ENCODE measurements at regions not wholly inside any gene's neighbourhood (a gene's known extent, or its start where the extent isn't known, plus 50 kb on each side); places are given as distances from the start of the nearest gene placed in this dataset.

GRCh38 chr6:132244744-132245143 lies 156.5 kb downstream of the MOXD1 start:
- Histone ChIP-seq H3K4me2 (ENCODE audit: low read length) (no peak overlapping the region), H4K20me1 (ENCODE audit: insufficient read depth, low read length) (no peaks in the 10 kb centered on the region), H3K36me3 (ENCODE audit: insufficient read depth, low read length) (no peaks in the 10 kb centered on the region), H2AFZ (ENCODE audit: low read length) (no peak overlapping the region), H3K9me2 (ENCODE audit: low read depth, low read length) (no peaks in the 10 kb centered on the region), H3K79me2 (ENCODE audit: insufficient read depth, low read length) (no peaks in the 10 kb centered on the region), H3K4me3 (ENCODE audit: low read depth, low read length, poor library complexity, severe bottlenecking) (no peak overlapping the region), H3K4me1 (ENCODE audit: insufficient read depth, low read length, severe bottlenecking) (no peaks in the 10 kb centered on the region), H3K9me3 (ENCODE audit: low read length) (no peaks in the 10 kb centered on the region), H3K27me3 (ENCODE audit: insufficient read depth, low read length) (no peaks in the 10 kb centered on the region), H3F3A (ENCODE audit: insufficient read depth, low read length) (no peaks in the 10 kb centered on the region), H3K9ac (ENCODE audit: low read length) (no peak overlapping the region), H3K27ac (ENCODE audit: low read depth, low read length, poor library complexity, severe bottlenecking) (no peak overlapping the region)
- TF ChIP-seq EZH2 (IDR thresholded peaks at IDR 0.05; ENCODE audit: borderline replicate concordance, low read length) (no peak), CTCF (IDR thresholded peaks at IDR 0.05; ENCODE audit: low read length) (no peak)

- H3K79me2 ChIP-seq (ENCODE audit: insufficient read depth, low read length), result no peaks in the 10 kb centered on the region
- H3K27ac ChIP-seq (ENCODE audit: low read depth, low read length, poor library complexity, severe bottlenecking), result no peak overlapping the region
- H3K4me1 ChIP-seq (ENCODE audit: insufficient read depth, low read length, severe bottlenecking), result no peaks in the 10 kb centered on the region
- H2AFZ ChIP-seq (ENCODE audit: low read length), result no peak overlapping the region
- TF ChIP-seq CTCF (IDR thresholded peaks at IDR 0.05; ENCODE audit: low read length) (no peak), EZH2 (IDR thresholded peaks at IDR 0.05; ENCODE audit: borderline replicate concordance, low read length) (no peak)
- H3K36me3 ChIP-seq (ENCODE audit: insufficient read depth, low read length), result no peaks in the 10 kb centered on the region
- H3K9me2 ChIP-seq (ENCODE audit: low read depth, low read length), result no peaks in the 10 kb centered on the region
- no peaks in the 10 kb centered on the region for H3F3A ChIP-seq (ENCODE audit: insufficient read depth, low read length)
- H3K27me3 ChIP-seq (ENCODE audit: insufficient read depth, low read length), result no peaks in the 10 kb centered on the region
- no peaks in the 10 kb centered on the region for H4K20me1 ChIP-seq (ENCODE audit: insufficient read depth, low read length)
- H3K9ac ChIP-seq (ENCODE audit: low read length), result no peak overlapping the region
- no peak overlapping the region for H3K4me2 ChIP-seq (ENCODE audit: low read length)
- H3K4me3 ChIP-seq (ENCODE audit: low read depth, low read length, poor library complexity, severe bottlenecking), result no peak overlapping the region
- no peaks in the 10 kb centered on the region for H3K9me3 ChIP-seq (ENCODE audit: low read length)
Measured at GRCh38 chr6:132236744-132237143, 164.5 kb downstream of the MOXD1 start.

- H3K27ac ChIP-seq (ENCODE audit: low read depth, low read length, poor library complexity, severe bottlenecking), result no peak overlapping the region
- H3K79me2 ChIP-seq (ENCODE audit: insufficient read depth, low read length), result no peaks in the 10 kb centered on the region
Measured at GRCh38 chr6:132236281-132236680, 165.0 kb downstream of the MOXD1 start.

More at GRCh38 chr6:132236281-132236680, 165.0 kb downstream of the MOXD1 start:
- Histone ChIP-seq H3K9me2 (ENCODE audit: low read depth, low read length) (no peaks in the 10 kb centered on the region), H3K4me1 (ENCODE audit: insufficient read depth, low read length, severe bottlenecking) (no peaks in the 10 kb centered on the region), H3K4me3 (ENCODE audit: low read depth, low read length, poor library complexity, severe bottlenecking) (no peak overlapping the region), H3K27me3 (ENCODE audit: insufficient read depth, low read length) (no peaks in the 10 kb centered on the region), H3K4me2 (ENCODE audit: low read length) (no peak overlapping the region), H3K9me3 (ENCODE audit: low read length) (no peaks in the 10 kb centered on the region), H4K20me1 (ENCODE audit: insufficient read depth, low read length) (no peaks in the 10 kb centered on the region), H3K36me3 (ENCODE audit: insufficient read depth, low read length) (no peaks in the 10 kb centered on the region), H3K9ac (ENCODE audit: low read length) (no peak overlapping the region), H3F3A (ENCODE audit: insufficient read depth, low read length) (no peaks in the 10 kb centered on the region), H2AFZ (ENCODE audit: low read length) (no peak overlapping the region)
- no peak for TF ChIP-seq CTCF (IDR thresholded peaks at IDR 0.05; ENCODE audit: low read length)
- no peak for TF ChIP-seq EZH2 (IDR thresholded peaks at IDR 0.05; ENCODE audit: borderline replicate concordance, low read length)
